ENCODE measurements at regions not wholly inside any gene's neighbourhood (a gene's known extent, or its start where the extent isn't known, plus 50 kb on each side); places are given as distances from the start of the nearest gene placed in this dataset.

GRCh38 chr9:16309082-16309468 is 561.4 kb downstream of the BNC2 start (continued):
- TF ChIP-seq, protein P1, sequence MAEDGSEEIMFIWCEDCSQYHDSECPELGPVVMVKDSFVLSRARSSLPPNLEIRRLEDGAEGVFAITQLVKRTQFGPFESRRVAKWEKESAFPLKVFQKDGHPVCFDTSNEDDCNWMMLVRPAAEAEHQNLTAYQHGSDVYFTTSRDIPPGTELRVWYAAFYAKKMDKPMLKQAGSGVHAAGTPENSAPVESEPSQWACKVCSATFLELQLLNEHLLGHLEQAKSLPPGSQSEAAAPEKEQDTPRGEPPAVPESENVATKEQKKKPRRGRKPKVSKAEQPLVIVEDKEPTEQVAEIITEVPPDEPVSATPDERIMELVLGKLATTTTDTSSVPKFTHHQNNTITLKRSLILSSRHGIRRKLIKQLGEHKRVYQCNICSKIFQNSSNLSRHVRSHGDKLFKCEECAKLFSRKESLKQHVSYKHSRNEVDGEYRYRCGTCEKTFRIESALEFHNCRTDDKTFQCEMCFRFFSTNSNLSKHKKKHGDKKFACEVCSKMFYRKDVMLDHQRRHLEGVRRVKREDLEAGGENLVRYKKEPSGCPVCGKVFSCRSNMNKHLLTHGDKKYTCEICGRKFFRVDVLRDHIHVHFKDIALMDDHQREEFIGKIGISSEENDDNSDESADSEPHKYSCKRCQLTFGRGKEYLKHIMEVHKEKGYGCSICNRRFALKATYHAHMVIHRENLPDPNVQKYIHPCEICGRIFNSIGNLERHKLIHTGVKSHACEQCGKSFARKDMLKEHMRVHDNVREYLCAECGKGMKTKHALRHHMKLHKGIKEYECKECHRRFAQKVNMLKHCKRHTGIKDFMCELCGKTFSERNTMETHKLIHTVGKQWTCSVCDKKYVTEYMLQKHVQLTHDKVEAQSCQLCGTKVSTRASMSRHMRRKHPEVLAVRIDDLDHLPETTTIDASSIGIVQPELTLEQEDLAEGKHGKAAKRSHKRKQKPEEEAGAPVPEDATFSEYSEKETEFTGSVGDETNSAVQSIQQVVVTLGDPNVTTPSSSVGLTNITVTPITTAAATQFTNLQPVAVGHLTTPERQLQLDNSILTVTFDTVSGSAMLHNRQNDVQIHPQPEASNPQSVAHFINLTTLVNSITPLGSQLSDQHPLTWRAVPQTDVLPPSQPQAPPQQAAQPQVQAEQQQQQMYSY (CRISPR knock-in tag; IDR thresholded peaks at IDR 0.05), result no peak

- POLR2A ChIA-PET, result no interaction called here
- CTCF ChIA-PET, result interaction anchor here (0.6 to 1.5 kb wide), 4 partner anchors 43 to 876 kb away, joined by 3 to 4 read pairs (median 3); no protein-coding TSS in a partner anchor
- DNase-seq (ENCODE audit: low spot score), result no peak
- no peak for TF ChIP-seq OVOL2 (CRISPR knock-in tag; IDR thresholded peaks at IDR 0.05; ENCODE audit: borderline replicate concordance)
- peak; percentile 43 for ATAC-seq
- H3K27me3 Mint-ChIP-seq (ENCODE audit: low read depth), result no peaks in the 10 kb centered on the region
- H3K4me3 Mint-ChIP-seq, result no peak overlapping the region; the same call in 1 of the 2 replicates
- H3K9me3 Mint-ChIP-seq, result no peaks in the 10 kb centered on the region
- peaks cover 20% of the 10 kb centered on the region for H3K4me1 Mint-ChIP-seq
- no peak overlapping the region for H3K27ac Mint-ChIP-seq
- H3K36me3 Mint-ChIP-seq, result no peaks in the 10 kb centered on the region
These were observed 560.8 kb downstream of the BNC2 start for GRCh38 chr9:16309469-16310271.

DNA sequence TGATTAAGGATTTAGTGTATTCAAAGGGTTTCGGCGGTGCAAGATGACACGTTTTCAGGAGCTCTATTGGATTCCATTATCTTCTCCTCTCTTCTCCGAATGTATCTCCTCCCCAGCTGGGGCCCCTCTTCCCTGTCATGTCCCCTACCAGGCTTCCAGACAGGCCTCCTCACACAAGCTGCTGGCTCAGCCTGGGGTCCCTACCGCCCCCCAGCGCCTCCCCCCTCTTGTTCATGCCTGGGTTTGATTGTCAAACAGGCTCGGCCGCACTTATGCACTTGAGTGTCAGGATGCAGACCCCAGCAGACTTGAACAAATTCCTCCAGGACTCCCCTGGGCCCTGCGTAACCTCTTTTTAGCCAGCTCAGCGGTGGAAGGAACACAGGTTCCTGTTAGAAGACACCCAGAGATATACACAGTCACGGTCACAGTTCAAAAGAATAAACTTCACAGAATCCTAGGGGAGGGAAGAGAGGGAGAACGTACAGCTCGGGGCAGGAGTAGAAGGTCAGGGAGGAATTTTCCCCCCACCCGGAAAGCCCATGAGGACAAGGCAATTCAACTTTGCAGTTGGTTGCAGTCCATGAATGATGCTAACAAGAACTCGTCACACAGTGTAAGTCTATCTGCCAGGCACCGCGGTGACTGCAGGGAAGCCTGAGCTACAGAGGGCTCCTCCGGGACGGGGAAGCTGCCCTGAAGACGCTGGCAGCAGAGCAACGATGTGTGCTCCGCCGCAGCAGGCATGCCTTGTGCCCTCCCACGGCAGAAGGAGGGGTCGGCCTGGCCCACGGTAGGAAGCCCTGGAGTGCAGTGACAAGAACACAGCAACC is 560.0 kb downstream of the BNC2 start:
- Mint-ChIP-seq H3K36me3 (no peaks in the 10 kb centered on the region), H3K27ac (no peak overlapping the region), H3K4me1 (peaks cover 25% of the 10 kb centered on the region), H3K4me3 (no peak overlapping the region), H3K9me3 (no peaks in the 10 kb centered on the region), H3K27me3 (ENCODE audit: low read depth) (no peaks in the 10 kb centered on the region)
- CTCF ChIA-PET, result interaction anchor here (1.5 kb wide), 1 partner anchor 156 kb away, joined by 3 read pairs; no protein-coding TSS in a partner anchor
- POLR2A ChIA-PET, result no interaction called here
- no peak for DNase-seq (ENCODE audit: low spot score)
- peak; percentile 47 for ATAC-seq
- TF ChIP-seq NFYB (CRISPR knock-in tag; conservative IDR thresholded peaks at IDR 0.05; ENCODE audit: low read depth), result no peak
- TF ChIP-seq HMGA2 (CRISPR knock-in tag; IDR thresholded peaks at IDR 0.05), result no peak
- no peak for TF ChIP-seq FOXP1 (CRISPR knock-in tag; IDR thresholded peaks at IDR 0.05; ENCODE audit: borderline replicate concordance)
- no peak for TF ChIP-seq ESRRA (CRISPR knock-in tag; IDR thresholded peaks at IDR 0.05; ENCODE audit: borderline replicate concordance)
- no peak for TF ChIP-seq ZNF416 (CRISPR knock-in tag; IDR thresholded peaks at IDR 0.05)
- TF ChIP-seq STAT6 (CRISPR knock-in tag; conservative IDR thresholded peaks at IDR 0.05; ENCODE audit: low read depth), result no peak
- TF ChIP-seq USF1 (CRISPR knock-in tag; IDR thresholded peaks at IDR 0.05), result no peak
- no peak for TF ChIP-seq USF2 (CRISPR knock-in tag; IDR thresholded peaks at IDR 0.05)
- TF ChIP-seq MLX (CRISPR knock-in tag; IDR thresholded peaks at IDR 0.05), result no peak
- TF ChIP-seq, protein P2, sequence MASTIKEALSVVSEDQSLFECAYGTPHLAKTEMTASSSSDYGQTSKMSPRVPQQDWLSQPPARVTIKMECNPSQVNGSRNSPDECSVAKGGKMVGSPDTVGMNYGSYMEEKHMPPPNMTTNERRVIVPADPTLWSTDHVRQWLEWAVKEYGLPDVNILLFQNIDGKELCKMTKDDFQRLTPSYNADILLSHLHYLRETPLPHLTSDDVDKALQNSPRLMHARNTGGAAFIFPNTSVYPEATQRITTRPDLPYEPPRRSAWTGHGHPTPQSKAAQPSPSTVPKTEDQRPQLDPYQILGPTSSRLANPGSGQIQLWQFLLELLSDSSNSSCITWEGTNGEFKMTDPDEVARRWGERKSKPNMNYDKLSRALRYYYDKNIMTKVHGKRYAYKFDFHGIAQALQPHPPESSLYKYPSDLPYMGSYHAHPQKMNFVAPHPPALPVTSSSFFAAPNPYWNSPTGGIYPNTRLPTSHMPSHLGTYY (CRISPR knock-in tag; IDR thresholded peaks at IDR 0.05), result no peak
- TF ChIP-seq FOXJ3 (CRISPR knock-in tag; IDR thresholded peaks at IDR 0.05; ENCODE audit: borderline replicate concordance), result no peak
- TF ChIP-seq E2F1 (CRISPR knock-in tag; IDR thresholded peaks at IDR 0.05), result no peak
- no peak for TF ChIP-seq GTF2I (CRISPR knock-in tag; conservative IDR thresholded peaks at IDR 0.05)
- TF ChIP-seq, protein P3, sequence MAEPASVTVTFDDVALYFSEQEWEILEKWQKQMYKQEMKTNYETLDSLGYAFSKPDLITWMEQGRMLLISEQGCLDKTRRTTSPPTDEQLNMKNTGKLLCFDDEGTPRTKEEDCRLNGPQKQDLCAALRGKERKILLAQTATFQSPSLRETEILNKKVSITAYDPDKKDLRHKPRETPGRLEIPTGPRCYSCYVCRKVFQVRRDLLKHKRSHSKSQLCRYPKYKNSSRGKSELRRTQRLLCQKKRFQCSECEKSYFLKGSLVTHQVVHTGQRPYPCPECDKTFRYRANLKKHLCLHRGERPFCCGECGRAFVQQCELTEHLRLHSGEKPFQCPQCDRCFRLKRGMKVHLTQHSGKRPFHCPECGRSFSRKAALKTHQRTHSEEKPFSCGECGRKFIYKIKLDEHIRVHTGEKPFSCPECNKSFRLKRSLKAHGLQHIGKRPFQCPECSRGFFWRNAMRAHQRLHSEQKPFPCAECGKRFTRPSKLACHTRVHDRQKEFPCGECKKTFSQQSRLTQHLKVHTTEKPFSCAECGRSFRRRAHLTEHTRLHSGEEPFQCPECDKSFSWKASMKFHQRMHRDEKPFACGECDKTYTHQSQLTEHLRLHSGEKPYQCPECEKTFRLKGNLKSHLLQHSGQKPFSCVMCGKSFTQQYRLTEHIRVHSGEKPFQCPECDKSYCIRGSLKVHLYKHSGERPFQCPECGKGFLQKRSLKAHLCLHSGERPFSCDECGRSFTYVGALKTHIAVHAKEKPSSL (CRISPR knock-in tag; conservative IDR thresholded peaks at IDR 0.05), result no peak
